Skeletal muscle tissue (tissue), 3 donors: ENCODE measurements at regions not wholly inside any gene's neighbourhood (a gene's known extent, or its start where the extent isn't known, plus 50 kb on each side); places are given as distances from the start of the nearest gene placed in this dataset.

Experiments used
- H3K27ac ChIP-seq: one replicate; pipeline ENCODE4 v1.7.0; 2013; ENCODE audit warnings: mild to moderate bottlenecking, low read depth, low read length, inconsistent platforms
- H3K27me3 ChIP-seq, 3 donors: one replicate each; pipeline ENCODE4 v1.7.0; 2013; ENCODE audit warnings: low read length in 3 of 3; ENCODE audit not compliant: control insufficient read depth in 3 of 3, insufficient read depth in 3 of 3
- H3K36me3 ChIP-seq, 3 donors: one replicate each; pipeline ENCODE4 v1.7.0; 2013; ENCODE audit warnings: low read length in 3 of 3; ENCODE audit not compliant: control insufficient read depth in 3 of 3, insufficient read depth in 3 of 3
- H3K4me1 ChIP-seq, 3 donors: one replicate each; pipeline ENCODE4 v1.7.0; 2013; ENCODE audit warnings: low read length in 3 of 3, mild to moderate bottlenecking in 3 of 3; ENCODE audit not compliant: control insufficient read depth in 3 of 3, insufficient read depth in 3 of 3
- H3K4me3 ChIP-seq, 3 donors: one replicate each; pipeline ENCODE4 v1.7.0; 2013; ENCODE audit warnings: low read length in 3 of 3
- H3K9ac ChIP-seq, 3 donors: one replicate each; pipeline ENCODE4 v1.7.0; 2013; ENCODE audit warnings: low read length in 3 of 3, mild to moderate bottlenecking in 3 of 3, moderate library complexity in 2 of 3, low read depth in 1 of 3
- H3K9me3 ChIP-seq, 3 donors: one replicate each; pipeline ENCODE4 v1.7.0; 2013; ENCODE audit warnings: low read length in 3 of 3; ENCODE audit not compliant: control insufficient read depth in 3 of 3
- donor health status: Osteomylitis.

- Histone ChIP-seq H3K36me3 (no peaks in the 10 kb centered on the region), H3K27ac (no peak overlapping the region), H3K27me3 (no peaks in the 10 kb centered on the region), H3K9ac (no peak overlapping the region), H3K4me1 (peaks cover 0 to 2% (median 0%) of the 10 kb centered on the region in 3 donors), H3K9me3 (no peaks in the 10 kb centered on the region), H3K4me3 (no peak overlapping the region)
Observed at GRCh38 chr2:219991116-219991515, 363.7 kb downstream of the SLC4A3 start.

- H3K4me3 ChIP-seq: no peak overlapping the region
- no peaks in the 10 kb centered on the region for H3K36me3 ChIP-seq
- peaks cover 0 to 2% (median 0%) of the 10 kb centered on the region in 3 donors for H3K4me1 ChIP-seq
- no peak overlapping the region for H3K27ac ChIP-seq
- no peak overlapping the region for H3K9ac ChIP-seq
- no peaks in the 10 kb centered on the region for H3K27me3 ChIP-seq
- H3K9me3 ChIP-seq: peaks cover 0 to 4% (median 0%) of the 10 kb centered on the region in 3 donors
Observed at GRCh38 chr2:219995399-219995798, 368.0 kb downstream of the SLC4A3 start.

- Histone ChIP-seq H3K36me3 (no peaks in the 10 kb centered on the region), H3K9ac (no peak overlapping the region), H3K4me1 (peaks cover 0 to 2% (median 0%) of the 10 kb centered on the region in 3 donors), H3K4me3 (no peak overlapping the region), H3K27ac (no peak overlapping the region), H3K27me3 (no peaks in the 10 kb centered on the region), H3K9me3 (peaks cover 0 to 4% (median 0%) of the 10 kb centered on the region in 3 donors)
Observed at GRCh38 chr2:219995991-219996765, 368.7 kb downstream of the SLC4A3 start.

- no peak overlapping the region for H3K9ac ChIP-seq
- no peaks in the 10 kb centered on the region for H3K27me3 ChIP-seq
- H3K27ac ChIP-seq: no peak overlapping the region
- no peaks in the 10 kb centered on the region for H3K36me3 ChIP-seq
- peaks cover 0 to 2% (median 0%) of the 10 kb centered on the region in 3 donors for H3K4me1 ChIP-seq
- H3K9me3 ChIP-seq: peaks cover 0 to 4% (median 0%) of the 10 kb centered on the region in 3 donors
- no peak overlapping the region for H3K4me3 ChIP-seq
Observed at GRCh38 chr2:219997341-219997851, 370.0 kb downstream of the SLC4A3 start.

- peaks cover 0 to 4% (median 0%) of the 10 kb centered on the region in 3 donors for H3K9me3 ChIP-seq
- H3K4me1 ChIP-seq: peaks cover 0 to 2% (median 0%) of the 10 kb centered on the region in 3 donors
- H3K27ac ChIP-seq: no peak overlapping the region
- no peaks in the 10 kb centered on the region for H3K36me3 ChIP-seq
- no peak overlapping the region for H3K4me3 ChIP-seq
- no peaks in the 10 kb centered on the region for H3K27me3 ChIP-seq
- no peak overlapping the region for H3K9ac ChIP-seq
Observed at GRCh38 chr2:219998107-219998506, 370.7 kb downstream of the SLC4A3 start.

GRCh38 chr2:219998714-219999227 lies 371.3 kb downstream of the SLC4A3 start:
- H3K4me1 ChIP-seq: peaks cover 0 to 2% (median 0%) of the 10 kb centered on the region in 3 donors
- no peak overlapping the region for H3K9ac ChIP-seq
- H3K9me3 ChIP-seq: peaks cover 0 to 4% (median 0%) of the 10 kb centered on the region in 3 donors
- no peaks in the 10 kb centered on the region for H3K36me3 ChIP-seq
- no peaks in the 10 kb centered on the region for H3K27me3 ChIP-seq
- H3K4me3 ChIP-seq: no peak overlapping the region
- H3K27ac ChIP-seq: no peak overlapping the region

- Histone ChIP-seq H3K27me3 (no peaks in the 10 kb centered on the region), H3K27ac (no peak overlapping the region), H3K36me3 (no peaks in the 10 kb centered on the region), H3K9me3 (peaks cover 0 to 4% (median 0%) of the 10 kb centered on the region in 3 donors), H3K4me1 (peaks cover 0 to 2% (median 0%) of the 10 kb centered on the region in 3 donors), H3K4me3 (no peak overlapping the region), H3K9ac (no peak overlapping the region)
Observed at GRCh38 chr2:220000080-220000479, 372.6 kb downstream of the SLC4A3 start.

GRCh38 chr2:220000586-220000985 lies 373.2 kb downstream of the SLC4A3 start:
- no peaks in the 10 kb centered on the region for H3K27me3 ChIP-seq
- peaks cover 0 to 1% (median 0%) of the 10 kb centered on the region in 3 donors for H3K4me1 ChIP-seq
- no peak overlapping the region for H3K4me3 ChIP-seq
- H3K27ac ChIP-seq: no peak overlapping the region
- H3K9ac ChIP-seq: no peak overlapping the region
- H3K9me3 ChIP-seq: peaks cover 0 to 4% (median 0%) of the 10 kb centered on the region in 3 donors
- no peaks in the 10 kb centered on the region for H3K36me3 ChIP-seq

GRCh38 chr2:220001751-220002150 lies 374.3 kb downstream of the SLC4A3 start:
- H3K27ac ChIP-seq: no peak overlapping the region
- no peak overlapping the region for H3K4me3 ChIP-seq
- H3K9ac ChIP-seq: no peak overlapping the region
- no peaks in the 10 kb centered on the region for H3K4me1 ChIP-seq
- peaks cover 0 to 4% (median 0%) of the 10 kb centered on the region in 3 donors for H3K9me3 ChIP-seq
- no peaks in the 10 kb centered on the region for H3K36me3 ChIP-seq
- no peaks in the 10 kb centered on the region for H3K27me3 ChIP-seq

- Histone ChIP-seq H3K27ac (no peak overlapping the region), H3K27me3 (no peaks in the 10 kb centered on the region), H3K9me3 (peaks cover 0 to 4% (median 0%) of the 10 kb centered on the region in 3 donors), H3K4me3 (no peak overlapping the region), H3K9ac (no peak overlapping the region), H3K4me1 (no peaks in the 10 kb centered on the region), H3K36me3 (no peaks in the 10 kb centered on the region)
Observed at GRCh38 chr2:220002251-220002650, 374.8 kb downstream of the SLC4A3 start.
